CD4-positive, alpha-beta T cell (primary cell): ENCODE measurements at regions not wholly inside any gene's neighbourhood (a gene's known extent, or its start where the extent isn't known, plus 50 kb on each side); places are given as distances from the start of the nearest gene placed in this dataset.

ENCODE experiments used
- ATAC-seq: fragments of 200-7000 bp; cut with Tn5 transposase; one replicate; pipeline ENCODE4 v1.10.0; 2022; ENCODE audit warnings: mild to moderate bottlenecking; ENCODE audit not compliant: poor library complexity
- CTCF ChIA-PET: fragments of 350-600 bp; sonication (Branson Sonifier 250); formaldehyde crosslinking; loops from one replicate; lab custom pipeline; 2021; ENCODE audit warnings: antibody characterized with exemption, inconsistent platforms; lab: Charles Lee
- POLR2A ChIA-PET: fragments of 350-600 bp; sonication (Branson Sonifier 250); formaldehyde crosslinking; loops from one replicate; lab custom pipeline; 2021; ENCODE audit warnings: antibody characterized with exemption, inconsistent platforms; lab: Charles Lee
- DNase-seq, 14 experiments: peaks; one replicate each; pipeline ENCODE4 v3.0.0-alpha.2; 2013 to 2020; ENCODE audit warnings: mixed read lengths in 2 of 14
- H3K27ac ChIP-seq, 2 donors: one replicate each; pipeline versions ENCODE4 v1.5.1 to v1.7.0; 2013; ENCODE audit warnings: low read length in 2 of 2, low read depth in 1 of 2, mild to moderate bottlenecking in 1 of 2
- H3K27me3 ChIP-seq, 2 experiments: 1 replicate in 1 of 2; 2 replicates in 1 of 2; pipeline versions ENCODE4 v1.6.1 to v1.7.0; 2013; ENCODE audit warnings: low read length in 2 of 2, control low read depth in 1 of 2, mild to moderate bottlenecking in 1 of 2, moderate library complexity in 1 of 2; ENCODE audit not compliant: insufficient read depth in 2 of 2, control insufficient read depth in 1 of 2
- H3K36me3 ChIP-seq: one replicate; pipeline ENCODE4 v1.6.1; 2013; ENCODE audit warnings: low read length, control low read depth; ENCODE audit not compliant: insufficient read depth
- H3K4me1 ChIP-seq: one replicate; pipeline ENCODE4 v1.6.1; 2013; ENCODE audit warnings: low read length, control low read depth; ENCODE audit not compliant: insufficient read depth
- H3K4me3 ChIP-seq: one replicate; pipeline ENCODE4 v1.5.1; 2013; ENCODE audit warnings: mild to moderate bottlenecking, low read length, moderate library complexity
- H3K9me3 ChIP-seq, 2 experiments: 1 replicate in 1 of 2; 2 replicates in 1 of 2; pipeline versions ENCODE4 v1.6.1 to v1.7.0; 2013; ENCODE audit warnings: low read length in 2 of 2, mild to moderate bottlenecking in 2 of 2, control low read depth in 1 of 2, moderate library complexity in 1 of 2; ENCODE audit not compliant: control insufficient read depth in 1 of 2, insufficient read depth in 1 of 2
- H3K27ac Mint-ChIP-seq: one replicate; pipeline ENCODE4 v1.8.0; 2020; ENCODE audit warnings: mixed read lengths
- H3K27me3 Mint-ChIP-seq: one replicate; pipeline ENCODE4 v1.8.0; 2021; ENCODE audit warnings: mixed read lengths
- H3K36me3 Mint-ChIP-seq: one replicate; pipeline ENCODE4 v1.8.0; 2021; ENCODE audit warnings: low read depth, mixed read lengths
- H3K4me1 Mint-ChIP-seq: one replicate; pipeline ENCODE4 v1.8.0; 2021; ENCODE audit warnings: low read depth, mixed read lengths
- H3K4me3 Mint-ChIP-seq: one replicate; pipeline ENCODE4 v1.8.0; 2020; ENCODE audit warnings: mild to moderate bottlenecking, mixed read lengths
- H3K9me3 Mint-ChIP-seq: one replicate; pipeline ENCODE4 v1.8.0; 2020; ENCODE audit warnings: mixed read lengths
- CTCF ChIP-seq: fragments of 200-600 bp; IDR thresholded peaks from one replicate; pipeline ENCODE4 v1.8.0; 2022; ENCODE audit warnings: antibody characterized with exemption, mild to moderate bottlenecking
- intact Hi-C, 2 experiments: fragments of 100-400 bp; cut with DNase I in 1 of 2; cut with micrococcal nuclease in 1 of 2; formaldehyde crosslinking; loops; one replicate each; pipeline versions ENCODE4 v1.15.1 to v1.9.0; 2023 to 2025; cut with DNase I, micrococcal nuclease

GRCh38 chr18:67730886-67731285 is 214.4 kb upstream of the DSEL start:
- H3K27ac ChIP-seq = no peak overlapping the region
- H3K4me1 Mint-ChIP-seq = no peaks in the 10 kb centered on the region
- H3K4me3 Mint-ChIP-seq = no peak overlapping the region
- CTCF ChIA-PET = interaction anchor here (0.7 kb wide), 1 partner anchor 1206 kb away, joined by 3 read pairs; no protein-coding TSS in a partner anchor
- H3K27ac Mint-ChIP-seq = no peak overlapping the region
- intact Hi-C loops = no loop called here
- no peaks in the 10 kb centered on the region for H3K36me3 Mint-ChIP-seq
- H3K36me3 ChIP-seq = no peaks in the 10 kb centered on the region
- POLR2A ChIA-PET = no interaction called here
- H3K27me3 ChIP-seq = no peaks in the 10 kb centered on the region
- no peaks in the 10 kb centered on the region for H3K27me3 Mint-ChIP-seq
- H3K9me3 Mint-ChIP-seq = no peaks in the 10 kb centered on the region
- no peak for TF ChIP-seq CTCF
- no peak overlapping the region for H3K4me3 ChIP-seq
- no peaks in the 10 kb centered on the region for H3K4me1 ChIP-seq
- ATAC-seq = no peak
- DNase-seq = no peak
- peaks cover 0 to 10% of the 10 kb centered on the region in 2 experiments for H3K9me3 ChIP-seq

GRCh38 chr18:67728364-67728763 is 211.8 kb upstream of the DSEL start:
- Histone ChIP-seq H3K9me3 (peaks cover 0 to 13% of the 10 kb centered on the region in 2 experiments), H3K36me3 (no peaks in the 10 kb centered on the region), H3K27ac (no peak overlapping the region), H3K4me1 (no peaks in the 10 kb centered on the region), H3K27me3 (no peaks in the 10 kb centered on the region), H3K4me3 (no peak overlapping the region)
- Mint-ChIP-seq H3K27me3 (no peaks in the 10 kb centered on the region), H3K27ac (no peak overlapping the region), H3K36me3 (no peaks in the 10 kb centered on the region), H3K4me1 (no peaks in the 10 kb centered on the region), H3K4me3 (no peak overlapping the region), H3K9me3 (peaks cover 7% of the 10 kb centered on the region)
- ATAC-seq (no peak), DNase-seq (no peak)
- POLR2A ChIA-PET = no interaction called here
- CTCF ChIA-PET = no interaction called here
- intact Hi-C loops = no loop called here
- no peak for TF ChIP-seq CTCF

- Mint-ChIP-seq H3K27ac (no peak overlapping the region), H3K9me3 (peaks cover 7% of the 10 kb centered on the region), H3K4me3 (no peak overlapping the region), H3K27me3 (no peaks in the 10 kb centered on the region), H3K4me1 (no peaks in the 10 kb centered on the region), H3K36me3 (no peaks in the 10 kb centered on the region)
- Histone ChIP-seq H3K9me3 (peaks cover 0 to 13% of the 10 kb centered on the region in 2 experiments), H3K27me3 (no peaks in the 10 kb centered on the region), H3K4me1 (no peaks in the 10 kb centered on the region), H3K36me3 (no peaks in the 10 kb centered on the region), H3K27ac (no peak overlapping the region), H3K4me3 (no peak overlapping the region)
- ATAC-seq (no peak), DNase-seq (no peak)
- POLR2A ChIA-PET = interaction anchor here (0.6 kb wide), 1 partner anchor 12 kb away, joined by 3 read pairs; no protein-coding TSS in a partner anchor
- no peak for TF ChIP-seq CTCF
- intact Hi-C loops = no loop called here
- CTCF ChIA-PET = no interaction called here
These were observed 210.4 kb upstream of the DSEL start for GRCh38 chr18:67726882-67727281.
